ENCODE measurements at regions not wholly inside any gene's neighbourhood (a gene's known extent, or its start where the extent isn't known, plus 50 kb on each side); places are given as distances from the start of the nearest gene placed in this dataset.
"Not testable (repeated sequence)": the region's sequence is repeated elsewhere in the genome, so short reads cannot be mapped to it uniquely, and the experiment has no call there.

DNA sequence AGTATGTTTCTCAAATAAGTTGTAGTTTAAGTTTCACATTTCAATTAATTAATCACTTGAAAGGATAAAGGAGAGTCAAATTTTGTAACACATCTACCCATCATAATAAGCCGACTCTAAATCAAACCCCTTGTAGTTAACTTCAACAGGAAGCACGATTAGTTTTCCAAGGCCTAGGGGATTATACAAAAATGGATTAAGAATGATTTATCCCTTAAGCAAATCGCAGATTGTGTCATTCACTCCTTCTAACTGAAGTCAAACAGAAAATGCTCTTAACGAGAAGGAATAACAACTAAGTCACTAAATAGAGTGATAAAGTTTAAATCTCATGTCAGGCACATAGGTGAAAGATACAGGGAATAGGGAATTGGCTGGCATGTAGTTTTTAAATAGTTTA is 792.8 kb downstream of the ZPLD1 start:
- Histone ChIP-seq H4K20me1 (ENCODE audit: insufficient read depth, low read length) (no peaks in the 10 kb centered on the region), H3K36me3 (ENCODE audit: insufficient read depth, low read length) (no peaks in the 10 kb centered on the region), H3K27ac (ENCODE audit: low read depth, low read length) (no peak overlapping the region), H3K4me3 (ENCODE audit: insufficient read depth, low read length) (no peak overlapping the region), H3K4me1 (ENCODE audit: insufficient read depth, low read length) (no peaks in the 10 kb centered on the region), H3K79me2 (ENCODE audit: insufficient read depth, low read length) (no peaks in the 10 kb centered on the region), H3K4me2 (ENCODE audit: insufficient read depth, low read length) (no peak overlapping the region), H2AFZ (ENCODE audit: low read length) (no peak overlapping the region), H3K9me3 (ENCODE audit: low read depth, low read length) (no peaks in the 10 kb centered on the region), H3K27me3 (ENCODE audit: insufficient read depth, low read length) (no peaks in the 10 kb centered on the region)
- TF ChIP-seq, protein P1, sequence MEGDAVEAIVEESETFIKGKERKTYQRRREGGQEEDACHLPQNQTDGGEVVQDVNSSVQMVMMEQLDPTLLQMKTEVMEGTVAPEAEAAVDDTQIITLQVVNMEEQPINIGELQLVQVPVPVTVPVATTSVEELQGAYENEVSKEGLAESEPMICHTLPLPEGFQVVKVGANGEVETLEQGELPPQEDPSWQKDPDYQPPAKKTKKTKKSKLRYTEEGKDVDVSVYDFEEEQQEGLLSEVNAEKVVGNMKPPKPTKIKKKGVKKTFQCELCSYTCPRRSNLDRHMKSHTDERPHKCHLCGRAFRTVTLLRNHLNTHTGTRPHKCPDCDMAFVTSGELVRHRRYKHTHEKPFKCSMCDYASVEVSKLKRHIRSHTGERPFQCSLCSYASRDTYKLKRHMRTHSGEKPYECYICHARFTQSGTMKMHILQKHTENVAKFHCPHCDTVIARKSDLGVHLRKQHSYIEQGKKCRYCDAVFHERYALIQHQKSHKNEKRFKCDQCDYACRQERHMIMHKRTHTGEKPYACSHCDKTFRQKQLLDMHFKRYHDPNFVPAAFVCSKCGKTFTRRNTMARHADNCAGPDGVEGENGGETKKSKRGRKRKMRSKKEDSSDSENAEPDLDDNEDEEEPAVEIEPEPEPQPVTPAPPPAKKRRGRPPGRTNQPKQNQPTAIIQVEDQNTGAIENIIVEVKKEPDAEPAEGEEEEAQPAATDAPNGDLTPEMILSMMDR (IDR thresholded peaks at IDR 0.05; ENCODE audit: extremely low read depth, low read depth, low read length), result no peak
- no peak for DNase-seq (ENCODE audit: insufficient read length, low spot score, missing footprints)

DNA sequence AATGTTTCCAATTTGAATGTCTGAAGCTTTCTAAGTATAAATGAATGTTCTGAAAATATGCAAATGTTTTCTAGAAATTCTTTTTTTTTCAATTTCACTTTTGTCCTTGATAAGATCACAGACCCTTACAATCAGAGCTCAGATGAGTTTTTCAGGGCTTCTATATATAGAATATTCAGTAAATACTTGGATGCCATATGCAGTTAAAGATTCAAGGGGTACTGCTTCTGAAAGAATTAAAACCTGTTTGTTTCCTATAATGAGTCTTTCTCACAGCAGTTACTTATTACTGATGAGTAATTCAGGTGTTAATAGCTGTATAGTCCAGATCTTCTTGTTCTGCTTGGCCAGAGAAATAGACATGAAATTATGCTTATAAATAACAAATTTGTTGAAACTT is 812.6 kb downstream of the ZPLD1 start:
- no peak for DNase-seq (ENCODE audit: insufficient read length, low spot score, missing footprints)
- Histone ChIP-seq H3K27ac (ENCODE audit: low read depth, low read length) (no peak overlapping the region), H3K4me3 (ENCODE audit: insufficient read depth, low read length) (no peak overlapping the region), H2AFZ (ENCODE audit: low read length) (no peak overlapping the region), H3K36me3 (ENCODE audit: insufficient read depth, low read length) (no peaks in the 10 kb centered on the region), H3K9me3 (ENCODE audit: low read depth, low read length) (peaks cover 3% of the 10 kb centered on the region), H3K4me2 (ENCODE audit: insufficient read depth, low read length) (no peak overlapping the region), H3K79me2 (ENCODE audit: insufficient read depth, low read length) (no peaks in the 10 kb centered on the region), H3K27me3 (ENCODE audit: insufficient read depth, low read length) (no peaks in the 10 kb centered on the region), H4K20me1 (ENCODE audit: insufficient read depth, low read length) (no peaks in the 10 kb centered on the region), H3K4me1 (ENCODE audit: insufficient read depth, low read length) (no peaks in the 10 kb centered on the region)
- TF ChIP-seq, protein P1 (IDR thresholded peaks at IDR 0.05; ENCODE audit: extremely low read depth, low read depth, low read length), result no peak

DNA sequence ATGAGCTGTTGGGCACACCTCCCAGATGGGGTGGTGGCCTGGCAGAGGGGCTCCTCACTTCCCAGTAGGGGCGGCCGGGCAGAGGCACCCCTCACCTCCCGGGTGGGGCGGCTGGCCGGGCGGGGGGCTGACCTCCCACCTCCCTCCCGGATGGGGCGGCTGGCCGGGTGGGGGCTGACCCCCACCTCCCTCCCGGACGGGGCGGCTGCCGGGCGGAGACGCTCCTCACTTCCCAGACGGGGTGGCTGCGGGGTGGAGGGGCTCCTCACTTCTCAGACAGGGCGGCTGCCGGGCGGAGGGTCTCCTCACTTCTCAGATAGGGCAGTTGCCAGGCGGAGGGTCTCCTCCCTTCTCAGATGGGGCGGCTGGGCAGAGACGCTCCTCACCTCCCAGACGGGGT is 820.0 kb downstream of the ZPLD1 start:
- H3K79me2 ChIP-seq (ENCODE audit: insufficient read depth, low read length); H3K36me3 ChIP-seq (ENCODE audit: insufficient read depth, low read length); H3K9me3 ChIP-seq (ENCODE audit: low read depth, low read length); H3K27me3 ChIP-seq (ENCODE audit: insufficient read depth, low read length); H3K4me3 ChIP-seq (ENCODE audit: insufficient read depth, low read length); H2AFZ ChIP-seq (ENCODE audit: low read length); H3K27ac ChIP-seq (ENCODE audit: low read depth, low read length); DNase-seq (ENCODE audit: insufficient read length, low spot score, missing footprints); H3K4me2 ChIP-seq (ENCODE audit: insufficient read depth, low read length); H4K20me1 ChIP-seq (ENCODE audit: insufficient read depth, low read length); H3K4me1 ChIP-seq (ENCODE audit: insufficient read depth, low read length): not testable (repeated sequence)

DNA sequence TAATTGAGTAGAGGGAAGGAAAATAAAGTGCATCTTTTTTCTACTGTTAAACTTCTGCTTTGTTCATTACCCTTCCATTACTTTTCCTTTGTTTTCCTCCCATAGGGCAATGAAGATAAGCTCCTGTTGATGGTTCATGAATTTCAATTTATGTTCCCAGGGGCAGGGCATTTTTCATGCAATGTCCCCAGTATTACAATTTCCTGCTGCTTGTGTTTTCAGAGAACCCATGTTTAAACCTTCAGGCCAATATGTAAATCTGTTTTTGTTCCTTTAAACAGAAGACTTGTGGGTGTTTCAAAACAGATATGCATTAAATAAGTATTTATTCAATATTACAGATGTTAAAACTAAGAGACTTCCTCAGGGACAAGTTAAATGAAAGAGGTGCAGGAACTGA is 834.5 kb downstream of the ZPLD1 start:
- no peaks in the 10 kb centered on the region for H3K79me2 ChIP-seq (ENCODE audit: insufficient read depth, low read length)
- no peak overlapping the region for H3K27ac ChIP-seq (ENCODE audit: low read depth, low read length)
- DNase-seq (ENCODE audit: insufficient read length, low spot score, missing footprints), result no peak
- H4K20me1 ChIP-seq (ENCODE audit: insufficient read depth, low read length), result no peaks in the 10 kb centered on the region
- no peak overlapping the region for H3K4me3 ChIP-seq (ENCODE audit: insufficient read depth, low read length)
- no peaks in the 10 kb centered on the region for H3K36me3 ChIP-seq (ENCODE audit: insufficient read depth, low read length)
- H3K9me3 ChIP-seq (ENCODE audit: low read depth, low read length), result no peaks in the 10 kb centered on the region
- H3K27me3 ChIP-seq (ENCODE audit: insufficient read depth, low read length), result no peaks in the 10 kb centered on the region
- no peak overlapping the region for H3K4me2 ChIP-seq (ENCODE audit: insufficient read depth, low read length)
- TF ChIP-seq, protein P1 (IDR thresholded peaks at IDR 0.05; ENCODE audit: extremely low read depth, low read depth, low read length), result no peak
- no peaks in the 10 kb centered on the region for H3K4me1 ChIP-seq (ENCODE audit: insufficient read depth, low read length)
- no peak overlapping the region for H2AFZ ChIP-seq (ENCODE audit: low read length)

DNA sequence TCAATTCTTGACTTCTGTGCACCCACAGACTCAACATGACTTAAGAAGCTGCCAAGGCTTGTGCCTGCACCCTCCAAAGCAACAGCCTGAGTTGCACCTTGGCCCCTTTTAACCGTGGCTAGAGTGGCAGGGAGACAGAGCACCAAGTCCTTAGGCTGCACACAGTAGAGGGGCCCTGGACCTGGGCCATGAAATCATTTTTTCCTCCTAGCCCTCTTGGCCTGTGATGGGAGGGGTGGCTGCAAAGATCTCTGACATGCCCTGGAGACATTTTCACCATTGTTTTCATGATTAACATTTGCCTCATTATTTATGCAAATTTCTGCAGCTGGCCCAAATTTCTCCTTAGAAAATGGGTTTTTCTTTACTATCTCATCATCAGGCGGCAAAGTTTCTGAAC is 836.8 kb downstream of the ZPLD1 start:
- H3K9me3 ChIP-seq (ENCODE audit: low read depth, low read length), result no peaks in the 10 kb centered on the region
- no peak overlapping the region for H2AFZ ChIP-seq (ENCODE audit: low read length)
- H3K79me2 ChIP-seq (ENCODE audit: insufficient read depth, low read length), result no peaks in the 10 kb centered on the region
- no peaks in the 10 kb centered on the region for H3K36me3 ChIP-seq (ENCODE audit: insufficient read depth, low read length)
- no peak for DNase-seq (ENCODE audit: insufficient read length, low spot score, missing footprints)
- H3K4me3 ChIP-seq (ENCODE audit: insufficient read depth, low read length), result no peak overlapping the region
- TF ChIP-seq, protein P1 (IDR thresholded peaks at IDR 0.05; ENCODE audit: extremely low read depth, low read depth, low read length), result no peak
- no peaks in the 10 kb centered on the region for H4K20me1 ChIP-seq (ENCODE audit: insufficient read depth, low read length)
- H3K27ac ChIP-seq (ENCODE audit: low read depth, low read length), result no peak overlapping the region
- no peaks in the 10 kb centered on the region for H3K4me1 ChIP-seq (ENCODE audit: insufficient read depth, low read length)
- no peaks in the 10 kb centered on the region for H3K27me3 ChIP-seq (ENCODE audit: insufficient read depth, low read length)
- no peak overlapping the region for H3K4me2 ChIP-seq (ENCODE audit: insufficient read depth, low read length)

Data from osteoblast (primary cell).